GM21529 (cell line): ENCODE measurements at regions not wholly inside any gene's neighbourhood (a gene's known extent, or its start where the extent isn't known, plus 50 kb on each side); places are given as distances from the start of the nearest gene placed in this dataset.

Source experiments
- ATAC-seq: cut with Tn5 transposase; IDR thresholded peaks from one replicate; pipeline ENCODE4 v1.9.1; 2021; ENCODE audit not compliant: unreplicated experiment

GRCh38 chr2:126512026-126512425 is 143.9 kb upstream of the GYPC start:
- ATAC-seq: no peak

- ATAC-seq: no peak
Observed at GRCh38 chr2:126513033-126513432, 142.9 kb upstream of the GYPC start.

GRCh38 chr2:126515471-126515870 is 140.5 kb upstream of the GYPC start:
- ATAC-seq: no peak

GRCh38 chr2:126518196-126518595 is 137.8 kb upstream of the GYPC start:
- ATAC-seq: no peak

- ATAC-seq: peak; percentile 94
Observed at GRCh38 chr2:126527836-126528490, 128.0 kb upstream of the GYPC start.

- no peak for ATAC-seq
Observed at GRCh38 chr2:126531029-126531428, 124.9 kb upstream of the GYPC start.

- ATAC-seq: peak; percentile 66
Observed at GRCh38 chr2:126534478-126534877, 121.5 kb upstream of the GYPC start.

GRCh38 chr2:126535408-126535807 is 120.5 kb upstream of the GYPC start:
- ATAC-seq: no peak

GRCh38 chr2:126536605-126537200 is 119.3 kb upstream of the GYPC start:
- ATAC-seq: no peak

GRCh38 chr2:126539101-126539500 is 116.9 kb upstream of the GYPC start:
- ATAC-seq: no peak

GRCh38 chr2:126542247-126542646 is 113.7 kb upstream of the GYPC start:
- no peak for ATAC-seq

- no peak for ATAC-seq
Observed at GRCh38 chr2:126543081-126543480, 112.9 kb upstream of the GYPC start.

GRCh38 chr2:126558029-126558428 is 97.9 kb upstream of the GYPC start:
- no peak for ATAC-seq

GRCh38 chr2:126568734-126569133 is 87.2 kb upstream of the GYPC start:
- no peak for ATAC-seq

- no peak for ATAC-seq
Observed at GRCh38 chr2:126571403-126571802, 84.6 kb upstream of the GYPC start.

- no peak for ATAC-seq
Observed at GRCh38 chr2:126575631-126576030, 80.3 kb upstream of the GYPC start.

GRCh38 chr2:126579868-126580267 is 76.1 kb upstream of the GYPC start:
- ATAC-seq: no peak

GRCh38 chr2:126586317-126586716 is 69.6 kb upstream of the GYPC start:
- ATAC-seq: no peak

GRCh38 chr2:126599062-126599461 is 56.9 kb upstream of the GYPC start:
- ATAC-seq: no peak

- no peak for ATAC-seq
Observed at GRCh38 chr2:126600742-126601141, 55.2 kb upstream of the GYPC start.

- no peak for ATAC-seq
Observed at GRCh38 chr2:126602334-126602733, 53.6 kb upstream of the GYPC start.
